Kidney (tissue), 13 donors: ENCODE measurements at regions not wholly inside any gene's neighbourhood (a gene's known extent, or its start where the extent isn't known, plus 50 kb on each side); places are given as distances from the start of the nearest gene placed in this dataset.
A peak's percentile ranks its signal among the peaks of the same experiment; 100 is the strongest.
"Not testable (repeated sequence)": the region's sequence is repeated elsewhere in the genome, so short reads cannot be mapped to it uniquely, and the experiment has no call there.

Experiments
- DNase-seq, 5 donors: peaks; one replicate each; pipeline ENCODE4 v3.0.0-alpha.2; 2013 to 2020
- FAIRE-seq: peaks from 2 replicates; lab custom pipeline; 2012; peaks lifted over from hg19 to GRCh38; lab: Jason Lieb, UNC
- H3K27ac ChIP-seq, 2 donors: one replicate each; pipeline ENCODE4 v1.7.0; 2013; ENCODE audit warnings: low read depth in 2 of 2, low read length in 2 of 2, inconsistent platforms in 1 of 2
- H3K27me3 ChIP-seq: one replicate; pipeline ENCODE4 v1.7.1; 2013; ENCODE audit warnings: low read length, inconsistent platforms; ENCODE audit not compliant: control insufficient read depth, insufficient read depth
- H3K36me3 ChIP-seq, 3 donors: one replicate each; pipeline versions ENCODE4 v1.7.0 to v1.7.1; 2013; ENCODE audit warnings: low read length in 3 of 3, control low read depth in 1 of 3, inconsistent platforms in 1 of 3; ENCODE audit not compliant: insufficient read depth in 3 of 3, control insufficient read depth in 2 of 3
- H3K4me1 ChIP-seq, 3 donors: one replicate each; pipeline versions ENCODE4 v1.7.0 to v1.7.1; 2013; ENCODE audit warnings: low read length in 3 of 3, inconsistent platforms in 1 of 3, low read depth in 1 of 3; ENCODE audit not compliant: control insufficient read depth in 2 of 3, insufficient read depth in 2 of 3
- H3K4me3 ChIP-seq, 3 donors: one replicate each; pipeline versions ENCODE4 v1.7.0 to v1.8.1; 2013; ENCODE audit warnings: low read length in 3 of 3, control low read depth in 1 of 3, inconsistent platforms in 1 of 3
- H3K9ac ChIP-seq, 3 donors: one replicate each; pipeline versions ENCODE4 v1.7.0 to v1.7.1; 2013; ENCODE audit warnings: low read length in 3 of 3, control low read depth in 1 of 3, inconsistent platforms in 1 of 3
- H3K9me3 ChIP-seq, 3 donors: one replicate each; pipeline versions ENCODE4 v1.7.0 to v1.7.1; 2013; ENCODE audit warnings: low read length in 3 of 3, control low read depth in 1 of 3, inconsistent platforms in 1 of 3; ENCODE audit not compliant: control insufficient read depth in 2 of 3, insufficient read depth in 1 of 3
- intact Hi-C: fragments of 100-400 bp; cut with DNase I; formaldehyde crosslinking; loops from one replicate; pipeline ENCODE4 v1.11.1; 2022
- TF ChIP-seq, protein P1 (sequence below): IDR thresholded peaks from 3 replicates; pipeline ENCODE4 v1.5.1; 2012; ENCODE audit warnings: mild to moderate bottlenecking, moderate library complexity, borderline replicate concordance; ENCODE audit not compliant: insufficient read depth; ENCODE audit errors: extremely low read depth
- donor health status: control.
- donor health status: control.
- donor health status: control.
- donor health status: control.
- donor health status: control.
- donor health status: DM: yes; HTN: yes; CAD: no.
- donor health status: Normal renal cell carcinoma (clear cell type).

DNA sequence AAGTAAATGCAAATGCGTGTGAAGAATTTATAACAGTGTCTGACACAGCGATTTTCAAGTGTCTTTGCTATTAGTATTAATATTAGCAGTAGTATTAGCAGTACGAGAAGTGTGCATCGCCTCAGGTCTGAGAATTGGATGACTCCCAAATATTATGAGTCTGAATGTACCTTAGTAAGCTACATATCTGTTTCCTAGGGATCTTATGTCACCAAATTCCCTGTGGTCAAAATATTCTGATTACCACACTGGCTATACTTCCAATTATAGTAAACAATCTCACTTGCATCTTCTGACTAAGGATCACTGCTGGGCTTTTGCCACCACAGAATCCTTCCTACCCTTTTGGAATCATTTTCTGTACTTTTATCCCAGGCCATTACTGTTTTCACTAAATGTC is 396.0 kb upstream of the MIS18BP1 start:
- DNase-seq = no peak
- H3K27me3 ChIP-seq = no peaks in the 10 kb centered on the region
- FAIRE-seq = no peak
- intact Hi-C loops = no loop called here
- H3K4me1 ChIP-seq = peaks cover 0 to 2% (median 0%) of the 10 kb centered on the region in 3 donors
- no peaks in the 10 kb centered on the region for H3K36me3 ChIP-seq
- H3K4me3 ChIP-seq = no peak overlapping the region
- TF ChIP-seq, protein P1, sequence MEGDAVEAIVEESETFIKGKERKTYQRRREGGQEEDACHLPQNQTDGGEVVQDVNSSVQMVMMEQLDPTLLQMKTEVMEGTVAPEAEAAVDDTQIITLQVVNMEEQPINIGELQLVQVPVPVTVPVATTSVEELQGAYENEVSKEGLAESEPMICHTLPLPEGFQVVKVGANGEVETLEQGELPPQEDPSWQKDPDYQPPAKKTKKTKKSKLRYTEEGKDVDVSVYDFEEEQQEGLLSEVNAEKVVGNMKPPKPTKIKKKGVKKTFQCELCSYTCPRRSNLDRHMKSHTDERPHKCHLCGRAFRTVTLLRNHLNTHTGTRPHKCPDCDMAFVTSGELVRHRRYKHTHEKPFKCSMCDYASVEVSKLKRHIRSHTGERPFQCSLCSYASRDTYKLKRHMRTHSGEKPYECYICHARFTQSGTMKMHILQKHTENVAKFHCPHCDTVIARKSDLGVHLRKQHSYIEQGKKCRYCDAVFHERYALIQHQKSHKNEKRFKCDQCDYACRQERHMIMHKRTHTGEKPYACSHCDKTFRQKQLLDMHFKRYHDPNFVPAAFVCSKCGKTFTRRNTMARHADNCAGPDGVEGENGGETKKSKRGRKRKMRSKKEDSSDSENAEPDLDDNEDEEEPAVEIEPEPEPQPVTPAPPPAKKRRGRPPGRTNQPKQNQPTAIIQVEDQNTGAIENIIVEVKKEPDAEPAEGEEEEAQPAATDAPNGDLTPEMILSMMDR = no peak
- no peaks in the 10 kb centered on the region for H3K9me3 ChIP-seq
- no peak overlapping the region for H3K27ac ChIP-seq
- H3K9ac ChIP-seq = no peak overlapping the region

DNA sequence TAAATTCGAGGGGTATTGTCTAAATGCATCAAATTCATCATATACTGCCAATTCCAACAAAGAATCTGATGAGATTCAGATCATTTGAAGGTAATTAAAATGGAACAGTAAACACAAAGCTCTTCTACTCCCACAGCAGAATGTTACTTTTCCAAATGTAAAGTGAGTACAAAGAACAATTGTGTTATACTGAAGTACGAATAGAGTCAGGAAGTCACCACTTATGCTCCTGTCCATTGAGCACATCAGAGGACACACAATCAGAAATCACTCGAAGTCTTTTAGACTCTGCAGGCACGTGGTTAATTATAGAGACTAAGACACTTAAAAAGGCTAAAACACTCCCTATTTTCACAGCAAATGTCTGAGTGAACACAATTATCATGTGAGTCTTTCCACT is 388.5 kb upstream of the MIS18BP1 start:
- Histone ChIP-seq H3K4me3 (no peak overlapping the region), H3K36me3 (no peaks in the 10 kb centered on the region), H3K27me3 (no peaks in the 10 kb centered on the region), H3K4me1 (no peaks in the 10 kb centered on the region), H3K9ac (no peak overlapping the region), H3K9me3 (no peaks in the 10 kb centered on the region), H3K27ac (no peak overlapping the region)
- intact Hi-C loops = no loop called here
- TF ChIP-seq, protein P1 = no peak
- no peak for DNase-seq
- no peak for FAIRE-seq

DNA sequence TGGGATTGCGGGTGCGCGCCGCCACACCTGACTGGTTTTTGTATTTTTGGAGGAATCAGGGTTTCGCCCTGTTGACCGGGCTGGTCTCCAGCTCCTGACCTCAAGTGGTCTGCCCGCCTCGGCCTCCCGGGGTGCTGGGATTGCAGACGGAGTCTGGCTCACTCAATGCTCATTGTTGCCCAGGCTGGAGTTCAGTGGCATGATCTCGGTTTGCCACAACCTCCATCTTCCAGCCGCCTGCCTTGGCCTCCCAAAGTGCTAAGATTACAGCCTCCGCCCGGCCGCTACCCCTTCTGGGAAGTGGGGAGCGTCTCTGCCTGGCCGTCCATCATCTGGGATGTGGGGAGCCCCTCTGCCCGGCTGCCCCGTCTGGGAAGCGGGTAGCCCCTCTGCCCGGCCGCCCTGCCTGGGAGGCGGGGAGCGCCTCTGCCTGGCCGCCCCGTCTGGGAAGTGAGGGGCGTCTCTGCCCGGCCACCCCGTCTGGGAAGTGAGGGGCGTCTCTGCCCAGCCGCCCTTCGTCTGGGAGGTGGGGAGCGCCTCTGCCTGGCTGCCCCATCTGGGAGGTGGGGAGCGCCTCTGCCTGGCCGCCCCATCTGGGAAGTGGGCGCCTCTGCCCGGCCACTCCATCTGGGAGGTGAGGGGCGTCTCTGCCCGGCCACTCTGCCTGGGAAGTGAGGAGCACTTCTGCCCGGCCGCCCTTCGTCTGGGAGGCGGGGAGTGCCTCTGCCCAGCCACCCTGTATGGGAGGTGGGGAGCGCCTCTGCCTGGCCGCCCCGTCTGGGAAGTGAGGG is 381.8 kb upstream of the MIS18BP1 start:
- H3K9me3 ChIP-seq, intact Hi-C loops, H3K4me3 ChIP-seq, H3K36me3 ChIP-seq, H3K27me3 ChIP-seq, H3K9ac ChIP-seq, H3K27ac ChIP-seq, H3K4me1 ChIP-seq, FAIRE-seq: not testable (repeated sequence)
- DNase-seq = peak in 1 of 5 donors; percentile 71

DNA sequence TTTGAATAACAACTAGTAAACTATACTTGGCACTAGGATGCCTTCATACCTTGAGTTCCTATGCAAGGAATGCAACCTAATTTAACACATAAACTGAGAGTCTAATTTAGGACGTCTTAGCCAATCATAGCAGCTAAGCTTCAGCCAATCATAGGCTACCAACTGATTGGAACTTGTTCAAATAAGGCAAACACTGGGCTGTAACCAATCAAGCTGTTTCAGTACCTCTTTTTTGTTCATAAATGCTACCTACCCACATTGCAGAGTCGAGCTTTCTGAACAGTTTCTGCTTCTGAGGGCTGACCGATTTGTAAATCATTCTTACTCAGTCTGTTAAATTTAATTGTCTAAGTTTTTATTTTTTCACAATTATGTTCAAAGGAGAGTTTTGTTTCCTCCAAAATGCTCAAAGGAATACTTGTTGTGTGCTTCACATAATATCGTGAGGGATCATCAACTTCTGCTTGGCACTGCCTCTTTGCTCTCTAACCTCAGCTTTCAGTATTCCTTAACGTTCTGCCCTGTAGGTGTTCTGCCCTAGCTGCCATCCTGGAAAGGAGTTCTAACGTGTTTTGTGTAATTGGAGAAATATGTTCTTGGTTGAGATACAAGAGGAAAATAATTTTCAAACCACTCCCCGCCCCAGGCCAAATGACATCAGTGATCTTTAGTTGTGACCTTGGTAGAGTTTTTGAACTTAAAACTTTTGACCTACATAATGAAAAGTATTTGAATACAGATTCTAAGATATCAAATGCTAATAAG is 380.4 kb upstream of the MIS18BP1 start:
- DNase-seq = no peak
- Histone ChIP-seq H3K27me3 (no peaks in the 10 kb centered on the region), H3K4me3 (no peak overlapping the region), H3K4me1 (no peaks in the 10 kb centered on the region), H3K36me3 (no peaks in the 10 kb centered on the region), H3K9me3 (no peaks in the 10 kb centered on the region), H3K9ac (no peak overlapping the region), H3K27ac (no peak overlapping the region)
- no peak for FAIRE-seq
- intact Hi-C loops = no loop called here
- TF ChIP-seq, protein P1 = no peak
